HT1080 (cell line): ENCODE measurements at regions not wholly inside any gene's neighbourhood (a gene's known extent, or its start where the extent isn't known, plus 50 kb on each side); places are given as distances from the start of the nearest gene placed in this dataset.
"Not testable (repeated sequence)": the region's sequence is repeated elsewhere in the genome, so short reads cannot be mapped to it uniquely, and the experiment has no call there.

Source experiments
- DNase-seq: peaks from one replicate; pipeline ENCODE4 v3.0.0-alpha.2; 2015; ENCODE audit warnings: low read depth

DNA sequence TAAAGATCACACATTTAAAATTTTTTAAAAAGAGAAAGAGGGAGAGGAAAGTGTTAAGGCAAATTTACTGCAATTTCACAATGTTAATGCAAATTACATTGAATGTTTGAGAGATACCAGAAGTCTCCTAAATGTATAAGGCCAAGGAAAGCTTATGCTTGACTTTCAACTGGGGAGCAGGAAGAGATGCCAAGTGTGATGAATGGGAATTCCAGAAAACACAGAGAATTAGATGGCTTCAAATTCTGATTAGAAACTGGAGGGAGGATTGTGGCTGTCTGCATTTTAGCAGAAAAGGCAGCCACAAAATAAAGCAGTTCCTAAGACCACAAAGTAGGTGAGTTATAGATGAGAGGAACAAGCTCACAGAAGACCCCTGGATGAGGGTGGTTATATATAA is 328.3 kb upstream of the CITED2 start:
- no peak for DNase-seq

DNA sequence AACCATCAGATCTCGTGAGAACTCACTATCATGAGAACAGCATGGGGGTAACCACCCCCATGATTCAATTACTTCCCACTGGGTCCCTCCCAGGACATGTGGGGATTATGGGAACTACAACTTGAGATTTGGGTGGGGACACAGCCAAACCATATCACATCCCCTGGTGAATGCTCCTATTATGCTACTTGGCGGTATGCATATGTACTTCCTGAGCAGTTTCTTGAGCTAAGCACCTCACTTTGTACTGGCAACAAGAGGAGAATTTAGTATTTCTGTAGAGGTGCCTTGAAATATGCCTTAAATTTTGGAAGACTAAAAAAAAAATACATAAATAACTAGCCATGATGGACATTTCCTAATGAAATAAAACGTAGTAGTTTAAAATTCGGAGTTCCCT is 327.2 kb upstream of the CITED2 start:
- DNase-seq: no peak

DNA sequence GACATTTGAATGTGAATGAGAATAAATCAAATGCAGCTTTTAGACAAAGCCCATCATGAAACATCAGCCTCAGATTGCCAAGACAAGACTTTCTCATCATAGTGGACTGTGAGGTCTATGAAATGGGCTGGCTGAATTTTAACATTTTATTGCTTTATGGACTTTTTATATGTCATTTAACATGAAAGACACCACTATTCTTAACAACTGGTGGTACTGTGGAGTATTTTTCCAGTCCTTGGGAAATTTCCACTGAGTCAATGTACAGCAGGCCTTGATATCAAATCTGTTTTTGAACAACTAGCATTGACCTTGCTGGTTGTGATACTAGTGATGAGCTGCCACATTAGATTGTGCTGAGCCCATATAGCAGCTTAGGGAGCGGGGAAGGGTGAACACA is 326.6 kb upstream of the CITED2 start:
- DNase-seq: no peak

DNA sequence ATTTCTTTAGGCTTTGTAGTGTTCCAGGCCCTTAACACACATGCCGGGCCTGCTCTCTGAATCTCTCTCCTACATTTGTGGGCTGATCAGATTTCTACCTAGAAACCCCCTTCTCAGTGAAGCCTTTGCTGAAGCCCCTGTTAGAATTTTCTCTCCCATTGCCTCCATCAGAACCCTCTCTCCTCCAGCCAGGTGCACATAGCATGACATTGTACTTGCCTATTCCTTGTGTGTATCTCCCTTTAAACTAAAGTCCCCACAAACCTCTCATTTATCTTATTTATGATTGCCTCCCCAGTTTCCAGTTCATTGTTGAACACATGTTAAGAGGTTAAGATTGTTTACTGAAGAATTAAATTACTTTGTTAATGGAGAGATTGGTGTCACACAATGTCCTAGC is 325.5 kb upstream of the CITED2 start:
- DNase-seq: no peak

DNA sequence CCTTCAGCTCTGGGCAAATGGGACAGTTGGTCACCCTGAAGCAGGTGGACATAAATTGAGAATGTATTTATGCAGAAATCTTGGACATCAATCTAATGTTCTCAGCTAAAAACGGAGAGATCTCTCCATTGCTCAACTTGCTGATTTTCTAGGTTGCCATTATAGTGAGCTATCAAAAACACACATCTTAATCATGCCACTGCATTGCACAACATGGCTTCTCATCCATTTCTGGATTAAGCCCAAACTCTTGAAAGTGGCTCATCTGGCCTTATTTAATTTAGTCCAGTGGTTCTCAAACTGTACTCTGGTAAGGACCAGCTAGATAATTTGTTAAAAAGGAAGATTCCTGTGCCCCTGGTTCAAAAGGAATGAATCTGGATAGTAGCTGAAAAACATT is 324.9 kb upstream of the CITED2 start:
- no peak for DNase-seq

DNA sequence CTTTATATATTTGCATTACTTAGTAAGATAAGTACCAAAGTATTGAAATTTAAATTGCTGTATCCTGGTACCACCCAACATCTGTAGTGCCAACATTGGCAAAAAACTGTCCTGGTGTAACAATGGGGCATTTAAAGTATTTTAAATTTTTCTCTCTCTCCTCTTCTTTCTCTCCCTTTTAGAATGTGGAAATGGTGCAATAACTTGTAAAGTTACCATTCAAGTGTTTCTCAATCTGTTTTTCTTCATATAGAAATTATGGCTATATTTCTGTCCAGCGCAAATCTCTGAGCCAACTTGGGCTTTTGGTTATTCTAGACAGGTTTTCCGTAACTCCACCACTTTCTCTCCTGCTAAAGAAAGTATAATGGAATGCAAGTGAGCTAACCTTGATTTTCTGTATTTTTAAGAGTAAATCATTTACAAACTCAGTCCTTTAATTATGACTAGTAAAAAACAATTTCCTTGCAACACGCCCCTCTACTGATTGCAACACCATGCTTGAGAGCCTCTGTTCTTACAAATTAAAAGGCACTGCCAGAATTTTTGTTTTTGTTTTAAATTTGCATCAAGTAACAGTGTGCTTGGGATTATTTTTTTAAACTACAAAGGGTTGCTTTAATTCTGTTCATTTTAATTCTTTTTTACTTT is 324.2 kb upstream of the CITED2 start:
- DNase-seq: no peak

DNA sequence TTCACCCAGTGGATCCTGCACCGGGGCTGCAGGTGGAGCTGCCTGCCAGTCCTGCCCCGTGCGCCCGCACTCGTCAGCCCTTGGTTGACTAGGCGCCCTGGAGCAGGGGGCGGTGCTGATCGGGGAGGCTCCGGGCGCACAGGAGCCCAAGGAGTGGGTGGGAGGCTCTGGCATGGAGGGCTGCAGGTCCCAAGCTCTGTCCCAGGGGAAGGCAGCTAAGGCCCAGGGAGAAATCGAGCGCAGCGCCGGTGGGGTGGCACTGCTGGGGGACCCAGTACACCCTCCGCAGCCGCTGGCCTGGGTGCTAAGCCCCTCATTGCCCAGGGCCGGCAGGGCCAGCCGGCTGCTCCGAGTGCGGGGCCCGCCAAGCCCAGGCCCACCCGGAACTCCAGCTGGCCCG is 323.4 kb upstream of the CITED2 start:
- not testable (repeated sequence) for DNase-seq

DNA sequence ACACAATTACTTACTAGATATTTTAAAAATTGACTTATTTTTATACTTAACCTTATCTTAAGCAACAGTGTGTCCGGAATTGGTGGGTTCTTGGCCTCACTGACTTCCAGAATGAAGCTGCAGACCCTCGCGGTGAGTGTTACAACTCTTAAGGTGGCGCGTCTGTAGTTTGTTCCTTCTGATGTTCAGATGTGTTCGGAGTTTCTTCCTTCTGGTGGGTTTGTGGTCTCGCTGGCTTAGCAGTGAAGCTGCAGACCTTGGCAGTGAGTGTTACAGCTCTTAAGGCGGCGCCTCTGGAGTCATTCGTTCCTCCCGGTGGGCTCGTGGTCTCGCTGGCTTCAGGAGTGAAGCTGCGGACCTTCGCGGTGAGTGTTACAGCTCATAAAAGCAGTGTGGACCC is 322.5 kb upstream of the CITED2 start:
- not testable (repeated sequence) for DNase-seq

DNA sequence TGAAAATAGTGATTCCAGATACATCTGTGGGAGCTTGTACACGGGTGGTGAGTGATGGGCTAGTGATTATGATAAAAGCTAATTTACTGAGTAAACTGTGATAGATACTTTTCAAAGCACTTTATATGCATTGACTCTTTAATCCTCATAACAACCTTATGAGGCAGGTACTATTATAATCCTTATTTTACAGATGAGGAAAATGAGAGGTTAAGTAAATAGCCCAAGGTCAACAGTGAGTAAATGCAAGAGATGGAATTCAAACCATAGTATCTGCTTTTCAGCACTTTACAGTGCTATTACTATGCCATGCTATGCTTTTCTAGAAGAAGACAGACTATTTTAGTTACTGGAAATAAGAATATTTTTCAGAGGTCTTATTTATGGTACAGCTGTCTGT is 320.9 kb upstream of the CITED2 start:
- no peak for DNase-seq

DNA sequence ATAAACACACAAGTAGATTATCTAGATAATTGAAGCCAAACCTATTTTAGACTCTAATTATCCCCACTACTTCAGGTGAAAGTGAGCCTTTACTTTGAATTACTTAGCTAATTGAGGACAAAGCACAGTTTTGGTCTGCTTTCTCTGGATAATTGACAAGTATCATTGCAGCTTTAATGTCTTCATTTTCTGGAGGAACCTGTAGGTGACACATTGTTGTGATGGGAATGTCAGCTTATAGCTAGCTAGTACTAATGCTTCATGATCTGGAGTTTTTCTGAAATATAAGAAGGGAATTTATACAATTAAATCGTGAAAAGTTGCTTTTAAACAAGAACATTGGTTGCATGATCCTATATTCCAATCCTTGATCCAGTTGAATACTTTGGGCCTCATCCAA is 319.3 kb upstream of the CITED2 start:
- no peak for DNase-seq

DNA sequence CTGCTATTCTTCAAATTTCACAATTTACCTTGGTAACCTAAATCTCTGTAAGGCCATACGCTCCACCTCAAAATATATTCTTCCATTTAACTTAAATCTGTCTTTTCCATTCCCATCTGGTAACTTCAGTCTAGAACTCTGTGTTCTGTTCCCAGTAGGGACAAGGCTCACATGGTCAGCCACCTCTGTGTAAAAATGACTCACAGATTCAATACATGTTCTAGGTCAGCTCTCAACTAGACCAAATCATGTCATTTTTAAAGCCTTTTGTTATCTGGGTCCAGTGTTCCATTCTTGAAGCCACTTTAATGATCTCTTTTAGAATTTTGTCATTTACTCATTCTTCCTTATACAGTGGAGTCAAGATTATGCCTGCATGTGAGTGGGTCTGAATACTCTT is 315.6 kb upstream of the CITED2 start:
- no peak for DNase-seq

DNA sequence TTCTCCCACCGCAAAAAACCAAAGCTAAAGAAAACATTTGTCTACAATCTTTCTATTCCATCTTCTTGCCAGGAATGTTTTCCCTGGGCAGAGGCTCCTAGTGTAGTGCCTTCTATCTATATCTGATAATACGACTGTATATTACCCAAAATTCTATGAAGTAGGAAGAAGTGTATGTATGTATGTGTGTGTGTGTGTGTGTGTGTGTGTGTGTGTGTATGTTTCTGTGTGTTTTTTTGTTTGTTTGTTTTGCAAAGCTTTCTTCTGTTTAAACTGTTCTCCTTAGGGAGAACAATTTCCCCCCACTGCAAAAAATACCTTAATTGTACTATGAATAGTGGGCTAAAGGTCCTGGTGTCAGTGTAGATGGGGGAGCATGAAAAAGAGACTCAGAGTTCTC is 312.6 kb upstream of the CITED2 start:
- DNase-seq: no peak

DNA sequence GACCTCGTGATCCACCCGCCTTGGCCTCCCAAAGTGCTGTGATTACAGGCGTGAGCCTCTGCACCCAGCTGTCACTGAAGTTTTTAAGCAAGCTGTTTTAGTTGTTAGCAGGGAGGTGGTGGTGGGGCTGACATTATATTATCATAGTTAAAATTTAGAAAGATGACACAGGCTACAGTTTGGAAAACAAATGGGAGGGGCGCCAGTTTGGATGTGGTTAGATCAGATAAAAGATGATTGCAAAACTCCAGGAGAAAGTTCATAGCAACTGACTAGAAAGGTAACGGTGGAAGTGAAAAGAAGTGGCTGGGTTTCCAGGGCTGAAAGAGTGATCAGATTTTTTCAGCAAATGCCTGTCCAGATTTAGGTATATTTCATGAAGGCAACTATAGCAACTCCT is 311.9 kb upstream of the CITED2 start:
- no peak for DNase-seq

DNA sequence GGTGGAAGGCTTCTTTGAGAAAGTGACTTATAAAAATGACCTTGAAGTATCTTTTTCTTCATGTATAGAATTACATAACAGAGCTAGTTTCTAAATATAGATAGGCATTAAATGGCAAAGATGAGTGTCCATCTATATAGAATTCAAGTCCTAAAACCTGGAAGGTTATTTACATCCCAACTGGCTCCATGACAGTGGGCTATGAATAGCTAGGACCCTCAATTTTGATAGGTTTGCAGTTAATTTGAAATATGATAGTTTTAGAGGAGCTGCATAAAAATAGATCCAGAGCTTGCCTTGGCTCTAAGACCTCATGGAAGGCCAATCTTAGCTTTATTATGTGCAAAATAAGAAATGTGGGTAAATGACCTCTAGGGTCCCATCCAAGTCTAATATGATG is 310.6 kb upstream of the CITED2 start:
- DNase-seq: no peak

DNA sequence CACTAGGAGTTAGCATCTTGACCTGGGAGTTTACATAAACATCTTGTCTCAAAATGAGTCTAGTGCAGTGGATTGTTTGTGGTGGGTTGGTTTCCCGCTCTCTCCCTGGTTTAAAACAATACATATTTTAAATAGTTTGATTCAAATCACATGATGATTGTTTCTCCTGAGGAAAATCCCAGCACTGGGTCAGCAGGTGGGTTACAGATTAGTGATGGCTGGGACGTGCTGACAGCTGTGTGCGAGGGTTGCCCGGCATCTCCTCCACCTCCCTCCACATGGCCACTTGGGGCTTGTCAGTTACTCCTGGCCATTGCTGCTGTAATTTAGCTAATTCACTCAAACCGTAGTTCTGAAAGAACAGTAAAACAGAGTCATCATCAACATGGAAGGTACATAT is 306.4 kb upstream of the CITED2 start:
- no peak for DNase-seq

DNA sequence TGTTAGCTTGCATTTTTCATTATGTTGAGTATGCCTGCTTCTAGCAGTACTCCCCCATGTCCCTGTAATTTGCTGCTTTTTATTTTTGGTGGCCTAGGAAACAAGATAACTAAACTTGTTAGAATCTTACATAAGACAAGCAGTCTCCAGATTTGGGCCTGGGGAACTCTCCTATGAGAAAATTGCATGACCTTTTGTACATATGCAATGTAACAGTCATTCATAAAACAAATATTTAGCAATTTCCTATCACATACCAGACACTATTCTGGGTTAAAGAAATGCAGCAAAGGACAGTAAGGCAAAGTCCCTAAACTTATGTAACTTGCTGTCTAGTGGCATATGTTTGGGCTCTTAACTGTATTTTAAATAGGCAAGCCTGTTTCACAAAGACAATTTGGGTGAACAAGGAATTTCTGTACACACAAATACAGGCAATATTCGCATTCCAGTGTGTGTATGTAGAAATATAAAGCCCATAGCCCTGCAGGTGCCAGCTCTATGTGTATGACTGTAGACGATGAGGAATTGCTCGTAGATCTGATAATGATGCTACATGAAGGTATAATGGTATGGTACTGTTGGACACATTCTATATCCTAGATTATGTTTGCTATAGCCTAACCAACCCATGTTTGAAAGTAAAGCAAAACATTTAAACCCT is 305.2 kb upstream of the CITED2 start:
- no peak for DNase-seq

DNA sequence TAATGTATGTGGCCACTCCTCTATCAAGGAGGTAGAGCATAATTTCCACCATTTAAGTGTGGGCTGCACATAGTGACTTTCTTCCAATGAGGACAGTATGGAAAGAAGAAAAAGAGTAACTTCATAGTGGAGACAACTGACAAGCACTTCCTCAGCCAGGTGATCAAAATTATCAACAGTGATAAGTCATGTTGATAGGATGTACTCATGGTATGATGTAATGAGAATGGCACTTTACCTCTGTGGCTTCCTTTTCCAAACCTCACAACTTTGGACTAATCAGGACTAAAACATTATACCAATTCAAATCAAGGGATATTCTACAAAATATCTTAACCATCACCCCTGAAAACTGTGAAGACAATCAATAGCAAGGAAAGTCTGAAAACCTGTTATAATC is 302.3 kb upstream of the CITED2 start:
- DNase-seq: no peak

DNA sequence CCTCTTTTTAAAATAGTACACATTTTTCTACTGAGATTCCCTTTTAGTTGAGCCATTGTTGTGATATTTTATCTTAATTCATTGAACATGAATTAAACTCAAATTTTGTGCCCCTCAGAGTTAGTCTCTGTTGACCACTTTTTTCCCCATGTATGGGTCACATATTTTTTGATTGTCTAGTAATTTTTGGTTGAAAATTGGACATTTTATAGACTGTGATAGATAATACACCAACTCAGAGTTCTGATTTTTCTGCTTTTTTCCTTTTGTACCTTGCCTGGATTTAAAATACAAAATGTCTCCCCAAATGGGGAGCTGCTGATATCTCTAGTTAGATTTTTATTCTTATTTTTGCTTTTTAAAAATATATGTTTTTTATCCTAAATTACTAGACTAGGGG is 291.8 kb upstream of the CITED2 start:
- no peak for DNase-seq

DNA sequence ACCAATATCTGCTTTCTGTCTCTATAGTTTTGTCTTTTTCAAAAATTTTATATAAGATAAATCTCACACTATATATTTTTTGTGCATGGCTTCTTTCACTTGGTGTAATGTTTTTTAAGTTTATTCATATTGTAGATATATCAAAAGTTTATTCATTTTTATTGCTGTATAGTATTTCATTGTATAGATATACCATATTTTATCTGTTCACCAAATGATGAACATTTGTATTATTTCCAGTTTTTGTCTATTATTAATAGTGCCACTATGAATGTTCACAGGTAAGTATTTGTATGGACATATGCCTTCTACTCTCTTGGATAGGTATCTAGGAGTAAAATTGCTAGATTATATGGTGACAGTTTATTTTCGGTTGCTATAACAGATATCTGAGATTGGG is 289.5 kb upstream of the CITED2 start:
- DNase-seq: no peak

DNA sequence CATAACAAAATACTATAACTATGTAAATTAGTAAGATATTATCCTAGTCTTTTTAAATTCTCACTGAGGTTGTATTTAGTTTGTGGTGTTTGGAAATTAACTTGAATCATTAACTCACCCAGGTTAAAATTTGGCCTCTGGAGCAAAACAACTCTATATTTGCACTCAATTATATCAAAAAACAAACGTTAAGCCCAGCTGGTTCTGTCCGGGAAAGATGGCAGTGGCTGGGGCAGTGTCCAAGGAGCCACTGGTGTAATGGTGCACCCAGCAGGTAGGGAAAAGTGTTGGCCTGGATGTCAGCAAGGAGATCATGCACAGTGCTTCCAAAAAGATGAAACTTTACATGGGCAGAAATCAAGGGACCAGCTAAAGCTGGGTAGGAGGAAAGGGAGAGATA is 285.3 kb upstream of the CITED2 start:
- no peak for DNase-seq

DNA sequence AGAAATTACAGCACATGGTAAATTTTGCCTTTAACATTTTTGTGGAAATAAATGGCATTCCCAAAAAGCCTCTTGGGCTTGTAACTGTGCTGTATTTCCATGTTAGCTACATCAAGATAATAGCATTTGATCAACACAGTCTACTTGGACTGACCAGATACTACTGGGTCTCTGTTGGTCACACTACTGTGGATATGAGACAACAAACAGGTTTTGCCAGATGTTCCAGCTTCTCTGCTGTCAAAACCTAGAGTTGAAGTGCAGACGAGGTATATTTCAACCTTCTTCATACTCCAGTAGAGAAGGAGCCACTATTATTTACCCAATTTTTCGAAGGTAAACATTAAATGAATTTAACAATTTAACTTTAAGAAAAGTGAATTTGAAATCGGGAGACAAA is 284.7 kb upstream of the CITED2 start:
- no peak for DNase-seq

DNA sequence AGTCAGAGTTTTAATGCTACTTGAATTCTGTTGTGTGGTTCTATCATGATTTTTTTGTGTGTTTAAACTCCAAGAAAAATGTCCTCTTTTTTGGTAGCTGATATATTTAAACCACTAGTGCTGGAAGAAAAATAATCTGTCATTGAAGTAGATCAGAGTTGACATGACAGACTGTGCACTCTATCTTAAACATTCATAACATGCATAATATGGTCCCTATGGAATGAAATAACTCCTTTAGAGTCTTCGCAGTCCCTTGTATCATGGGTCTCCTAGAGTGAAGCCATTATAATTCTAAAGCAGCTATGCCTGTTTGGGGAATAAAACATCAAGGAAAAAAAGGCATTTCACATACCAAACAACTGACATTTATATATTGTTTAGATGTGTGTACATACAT is 282.7 kb upstream of the CITED2 start:
- DNase-seq: no peak

DNA sequence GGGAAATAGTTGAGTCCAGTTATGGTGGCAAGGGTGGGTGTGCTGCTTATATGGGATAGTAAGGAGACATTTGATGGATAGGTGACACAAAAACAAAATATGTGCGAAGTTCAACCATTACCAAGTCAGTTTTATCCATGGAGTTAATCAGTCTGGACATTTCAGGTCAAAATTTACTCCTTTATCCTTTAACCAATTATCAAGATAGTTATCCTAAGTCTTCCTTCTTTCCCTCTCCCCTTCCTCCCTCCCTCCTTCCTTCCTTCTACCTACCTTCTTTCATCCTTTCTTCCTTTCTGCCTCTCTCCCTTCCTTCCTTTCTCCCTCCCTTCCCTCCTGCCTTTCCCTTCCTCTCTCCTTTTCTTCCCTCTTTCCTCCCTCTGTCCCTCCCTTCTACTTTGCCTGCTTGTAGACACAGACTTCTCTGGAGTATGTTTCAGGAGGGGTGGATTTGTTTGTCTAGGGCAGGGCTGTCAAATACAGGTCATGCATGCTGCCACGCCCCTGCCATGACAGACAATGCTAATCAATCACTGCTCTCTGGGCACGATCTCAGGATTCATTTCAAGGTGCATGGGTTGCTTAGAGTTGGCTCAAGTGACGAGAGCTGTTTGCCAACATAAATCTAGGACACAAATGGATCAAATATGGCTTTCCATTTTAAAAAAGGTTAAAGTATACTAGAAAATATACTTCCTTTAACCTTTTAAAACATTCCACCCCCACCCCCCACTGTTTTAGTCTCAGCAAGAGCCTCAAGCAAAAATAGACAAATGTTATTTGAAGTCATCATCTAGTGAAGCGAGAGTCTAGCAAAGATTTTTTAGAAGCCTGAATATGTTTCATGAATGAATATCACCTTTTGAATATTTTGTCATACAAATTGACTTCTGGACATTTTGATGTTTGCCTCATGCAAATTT is 281.6 kb upstream of the CITED2 start:
- DNase-seq: no peak
